IPS DF 4.7 (cell line): ENCODE measurements at regions not wholly inside any gene's neighbourhood (a gene's known extent, or its start where the extent isn't known, plus 50 kb on each side); places are given as distances from the start of the nearest gene placed in this dataset.

Experiments used
- DNase-seq: peaks from one replicate; pipeline ENCODE4 v3.0.0-alpha.2; 2013; ENCODE audit warnings: low spot score; ENCODE audit errors: extremely low read depth

DNA sequence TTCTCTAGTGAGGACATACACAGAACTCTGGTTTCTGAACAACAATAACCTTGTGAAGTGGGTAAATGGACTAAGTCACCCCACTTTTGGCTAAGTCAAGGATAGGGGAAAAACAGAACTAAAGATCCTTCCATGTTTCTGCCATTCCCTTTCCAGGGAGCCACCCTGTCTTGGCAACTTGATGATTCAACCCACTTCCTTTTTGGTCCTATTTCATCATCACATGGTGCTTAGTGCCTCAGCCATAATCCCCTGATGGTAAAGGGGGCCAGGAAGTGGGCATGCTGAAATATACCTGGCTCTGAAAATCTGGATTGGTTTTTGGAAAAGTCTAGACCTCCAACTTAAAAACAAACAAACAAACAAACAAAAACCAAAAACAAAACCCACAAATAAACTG, 206.4 kb upstream of the FOXD3 start:
- no peak for DNase-seq

DNA sequence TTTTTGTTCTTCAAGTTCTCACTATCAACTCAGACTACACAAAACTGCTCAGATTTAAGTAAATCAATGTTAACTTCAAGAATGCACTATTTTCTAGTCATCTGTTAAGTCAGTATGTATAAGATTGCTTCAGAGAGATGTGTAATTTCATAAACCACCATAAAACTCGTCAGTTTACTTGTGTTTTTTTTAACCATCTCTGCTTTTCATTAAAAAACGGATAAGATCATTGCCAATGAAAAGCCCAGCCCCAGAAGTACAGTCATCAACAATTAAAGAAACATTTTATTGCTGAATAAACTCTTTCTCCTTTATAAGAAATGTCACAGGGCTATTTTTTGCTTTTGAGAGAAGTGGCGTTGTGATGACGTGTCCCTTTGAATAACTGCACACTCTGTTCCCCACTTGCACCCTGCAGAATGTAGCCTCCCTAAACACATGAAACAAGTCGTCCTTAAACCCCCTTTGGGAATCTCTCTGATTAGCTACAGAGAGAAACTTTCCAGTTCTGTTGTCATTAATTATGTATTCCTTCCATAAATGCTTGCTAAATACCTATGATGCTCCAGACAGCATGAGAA, 202.7 kb upstream of the FOXD3 start:
- no peak for DNase-seq

DNA sequence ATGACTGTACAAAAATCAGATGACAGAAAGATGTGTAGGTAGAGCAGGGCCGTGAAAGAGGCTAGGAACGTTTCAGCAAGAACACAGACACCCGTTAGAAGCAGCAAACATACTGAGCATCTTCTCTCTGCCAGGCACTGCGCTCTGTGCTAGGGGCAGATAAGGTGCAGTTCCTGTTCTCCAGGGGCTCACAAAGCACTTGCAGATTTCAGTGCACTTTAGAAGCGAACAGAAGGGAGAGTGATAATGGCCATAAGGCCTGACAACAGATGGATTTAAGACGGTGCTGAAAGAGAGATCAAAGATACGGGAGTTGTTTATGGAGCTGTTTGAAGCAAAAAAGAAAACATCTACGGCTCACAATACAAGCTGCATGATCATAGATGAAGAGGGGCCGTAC, 200.3 kb upstream of the FOXD3 start:
- no peak for DNase-seq

DNA sequence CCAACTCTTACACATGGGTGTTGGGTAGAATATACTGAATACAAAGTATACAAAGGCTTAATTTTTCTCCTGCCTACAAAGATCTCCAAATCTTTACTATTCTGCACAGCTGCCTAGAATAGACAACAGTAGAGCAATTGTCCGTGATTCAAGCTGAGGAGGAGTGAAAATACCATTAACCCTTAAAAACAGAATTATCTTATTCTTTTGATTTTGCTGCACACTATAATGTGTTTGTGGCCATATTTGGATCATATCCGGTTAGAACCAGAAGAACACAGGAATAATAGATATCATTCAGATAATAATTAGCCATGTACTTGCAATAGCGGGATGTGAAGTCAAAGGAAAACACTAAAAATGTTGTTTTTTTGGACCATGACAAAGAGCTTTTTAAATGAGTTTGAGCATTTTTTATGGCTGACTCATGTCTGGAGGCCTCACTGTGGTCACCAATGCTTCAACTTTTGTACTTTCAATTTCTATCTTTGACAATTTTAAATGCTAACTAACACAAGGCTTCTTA, 197.6 kb upstream of the FOXD3 start:
- DNase-seq, result no peak

DNA sequence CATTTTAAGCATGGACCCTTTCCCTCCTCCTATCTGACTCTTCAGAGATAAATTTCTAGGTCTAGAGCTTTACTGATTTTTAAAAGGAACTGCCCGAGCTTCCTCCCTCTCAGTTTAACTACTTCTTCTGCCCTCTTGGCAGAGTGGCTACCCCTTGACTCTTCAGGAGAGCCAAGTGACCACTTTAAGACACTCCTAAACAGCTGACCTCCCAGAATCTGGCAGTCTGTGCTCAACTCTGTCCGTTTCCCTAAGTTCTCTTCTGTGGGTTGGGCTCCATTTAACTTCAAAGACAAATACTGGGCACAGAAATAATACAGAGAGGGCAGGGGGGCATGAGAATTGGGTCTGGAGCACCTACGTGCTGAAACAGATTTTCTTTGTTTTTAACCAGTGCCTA, 196.3 kb upstream of the FOXD3 start:
- DNase-seq, result no peak

DNA sequence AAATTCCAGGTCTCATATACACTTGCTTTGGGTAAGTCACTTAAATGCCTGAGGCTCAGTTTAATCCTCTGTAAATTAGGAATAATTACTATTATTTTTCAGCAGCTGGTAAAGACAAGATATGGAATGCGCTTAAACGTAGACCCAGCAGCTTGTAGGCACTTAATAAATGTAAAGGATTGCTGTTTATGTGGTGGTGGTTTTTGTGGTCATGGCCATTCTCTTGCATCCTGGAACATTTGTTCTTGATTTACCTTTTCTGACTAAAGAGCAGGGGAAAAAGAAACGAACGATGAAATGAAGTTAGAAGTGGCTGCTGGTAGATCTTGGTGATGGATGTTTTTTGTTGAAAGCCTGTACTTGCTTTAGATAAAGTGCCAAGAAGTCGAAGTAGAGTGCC, 195.0 kb upstream of the FOXD3 start:
- no peak for DNase-seq

DNA sequence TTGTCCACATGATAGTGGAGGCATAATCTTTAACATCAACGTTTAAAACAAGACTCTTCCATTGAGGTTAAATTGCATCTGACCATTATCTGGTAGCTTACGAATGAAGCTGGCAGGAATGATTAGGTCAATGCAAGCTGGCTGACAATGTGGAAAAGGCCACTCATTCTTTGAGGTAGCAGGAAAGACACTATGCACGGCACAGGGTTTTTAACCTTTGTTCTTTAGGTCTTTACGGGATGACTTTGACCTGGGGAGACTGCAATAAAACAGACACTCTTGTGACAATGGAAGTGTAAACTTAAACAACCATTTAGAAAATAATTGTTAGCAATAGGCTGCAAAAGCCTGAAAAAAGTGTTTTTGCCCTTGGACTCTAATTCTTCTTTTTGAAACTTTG, 193.8 kb upstream of the FOXD3 start:
- no peak for DNase-seq

DNA sequence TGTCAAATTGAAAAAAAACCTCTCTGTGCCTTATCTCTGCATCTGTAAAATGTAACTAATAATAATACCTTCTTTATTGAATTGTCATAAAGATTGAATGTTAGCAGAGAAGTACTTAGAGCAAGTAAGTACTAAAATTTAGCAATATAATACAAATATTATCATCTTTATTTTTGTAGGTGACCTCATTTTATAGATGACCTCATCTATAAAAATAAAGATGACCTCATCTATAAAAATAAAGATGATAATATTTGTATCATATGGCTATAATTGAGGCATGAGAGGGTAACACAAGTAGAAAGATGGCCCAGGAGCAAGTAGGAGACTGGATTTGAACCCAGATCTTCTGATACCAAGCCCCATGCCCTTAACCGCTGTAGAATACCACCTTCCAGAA, 193.2 kb upstream of the FOXD3 start:
- DNase-seq, result no peak

DNA sequence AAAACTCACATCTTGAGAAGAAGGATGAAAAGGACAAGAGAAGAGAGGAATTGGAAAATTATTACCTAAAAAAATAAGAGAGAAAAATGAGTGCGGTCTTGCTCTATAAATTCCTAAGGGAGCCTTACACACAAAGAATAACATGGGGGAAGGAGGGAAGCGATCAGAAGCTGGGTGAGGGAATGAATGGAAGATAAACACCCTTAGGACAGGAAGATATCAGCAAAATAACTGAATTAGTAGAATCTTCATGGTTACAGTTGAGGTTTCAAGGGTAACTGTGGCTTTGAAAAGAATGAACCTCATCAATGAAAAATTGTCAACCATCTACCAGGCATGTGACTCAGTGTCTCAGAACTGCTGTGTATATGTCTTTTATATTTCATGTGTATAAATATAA, 192.5 kb upstream of the FOXD3 start:
- DNase-seq, result no peak

DNA sequence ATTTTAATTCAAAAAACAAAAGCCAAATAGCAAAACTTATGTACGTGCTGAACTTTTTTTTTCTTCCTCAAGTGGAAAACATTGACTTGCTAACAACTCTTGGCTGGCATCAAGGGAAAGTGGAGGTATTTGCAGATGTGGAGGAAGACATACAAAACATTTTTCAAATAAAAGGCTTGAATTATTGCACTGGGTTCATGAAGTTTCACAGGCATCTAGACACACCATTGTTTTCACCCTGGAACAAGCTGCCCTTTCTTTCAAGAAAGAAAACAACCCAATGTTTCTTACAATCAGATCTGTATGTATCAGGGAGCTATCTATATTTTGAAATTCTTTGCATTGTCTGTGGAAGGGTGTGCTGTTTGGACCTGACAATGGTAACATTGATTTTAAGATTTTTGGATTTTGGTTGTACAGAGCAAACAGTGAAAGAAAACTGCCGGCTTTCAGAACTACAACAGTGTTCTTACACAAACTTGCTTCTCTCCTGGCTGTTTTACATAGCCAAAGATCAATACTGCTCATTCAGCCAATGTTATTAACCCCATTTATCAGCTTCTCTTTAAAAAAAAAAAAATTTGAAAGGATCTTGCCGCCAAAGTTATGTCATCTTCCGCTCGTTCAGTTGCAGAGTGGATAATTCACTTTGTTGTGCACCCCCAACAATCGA, 187.7 kb upstream of the FOXD3 start:
- DNase-seq, result no peak

DNA sequence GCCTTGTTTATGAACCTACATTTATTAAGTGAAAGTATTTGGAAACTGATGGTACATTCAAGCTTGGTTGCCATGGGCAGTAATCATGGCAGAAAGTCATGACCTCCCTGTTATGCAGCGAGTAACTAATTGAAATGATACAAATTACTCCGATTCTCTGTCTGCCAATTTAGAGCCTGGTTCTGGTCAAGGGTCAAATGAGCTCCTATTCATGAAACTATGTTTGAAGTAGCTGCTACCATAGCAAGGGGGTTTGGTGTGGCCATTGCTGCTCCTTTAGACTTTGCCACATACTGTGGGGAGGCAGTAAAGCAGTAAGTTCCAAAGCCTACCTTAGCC, 187.2 kb upstream of the FOXD3 start:
- no peak for DNase-seq

DNA sequence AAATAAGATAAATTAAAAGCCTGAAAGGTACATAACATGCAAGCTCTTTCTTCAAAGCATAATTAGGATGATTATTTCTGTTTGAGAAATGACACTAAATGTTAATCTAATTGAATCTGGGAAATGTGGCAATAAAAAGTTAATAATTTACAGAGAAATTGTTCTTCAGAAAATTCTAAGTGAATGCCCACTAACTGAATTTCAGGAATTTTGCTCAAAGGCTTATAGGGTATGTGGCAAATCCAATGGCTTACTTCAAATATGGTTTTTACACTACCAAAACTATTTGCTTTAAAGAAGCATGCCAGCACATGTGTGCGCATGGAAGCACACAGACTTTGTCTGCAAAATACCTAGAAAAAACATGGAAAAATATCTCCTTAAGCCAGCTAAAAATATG, 186.6 kb upstream of the FOXD3 start:
- no peak for DNase-seq

DNA sequence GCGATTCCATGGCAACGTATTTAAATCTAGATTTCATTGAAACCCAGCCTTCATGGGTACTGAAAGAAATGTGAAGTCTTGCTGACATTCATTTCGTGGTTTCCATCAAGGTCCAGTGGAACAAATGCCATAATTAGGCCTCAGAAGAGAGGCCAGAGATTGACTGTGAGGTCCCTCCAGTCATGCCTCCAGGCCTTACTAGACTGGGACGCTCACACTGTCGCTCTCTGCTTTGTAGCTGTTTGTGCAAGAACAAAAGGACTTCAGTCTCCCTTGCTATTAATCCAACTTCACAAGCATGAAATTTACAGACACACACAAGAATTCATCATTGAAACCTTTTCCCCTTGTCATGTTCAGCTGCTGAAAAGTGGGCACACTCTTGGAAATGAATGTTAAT, 180.4 kb upstream of the FOXD3 start:
- DNase-seq, result no peak

DNA sequence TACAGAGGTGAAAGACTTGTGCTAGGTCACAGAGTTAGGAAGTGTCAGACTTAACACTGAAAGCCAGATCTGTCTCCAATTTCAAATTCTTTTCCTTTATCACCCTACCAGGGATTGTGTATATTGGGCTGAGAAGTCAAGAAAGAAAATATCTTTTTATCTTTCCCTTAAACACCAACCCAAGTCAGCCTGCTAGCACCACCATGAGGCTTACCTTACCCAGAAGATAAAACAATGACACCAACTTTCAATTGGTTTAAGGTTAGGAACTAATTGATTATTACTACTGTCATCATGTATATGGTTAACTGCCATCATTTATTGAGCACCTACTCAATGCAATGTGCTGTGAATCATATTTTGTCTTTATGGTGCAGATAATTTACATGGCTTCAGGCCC, 178.9 kb upstream of the FOXD3 start:
- DNase-seq, result no peak

DNA sequence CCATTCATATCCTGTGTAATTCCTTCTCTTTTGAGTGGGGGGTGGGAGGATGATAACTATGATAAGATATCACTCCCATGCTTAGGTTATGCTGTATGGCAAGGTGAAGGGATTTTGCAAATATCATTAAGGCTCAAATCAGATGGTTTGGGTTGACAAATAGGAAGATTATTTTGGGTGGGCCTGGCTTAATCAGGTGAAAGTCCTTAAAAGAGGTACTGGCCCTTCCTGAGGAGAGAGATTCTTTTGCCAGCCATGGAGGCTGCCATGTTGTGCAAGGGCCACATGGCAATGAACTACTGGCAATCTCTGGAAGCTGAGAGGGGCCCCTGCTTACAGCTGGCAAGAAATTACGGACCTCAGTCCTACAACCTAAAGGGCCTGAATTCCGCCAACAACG, 174.6 kb upstream of the FOXD3 start:
- DNase-seq, result no peak

DNA sequence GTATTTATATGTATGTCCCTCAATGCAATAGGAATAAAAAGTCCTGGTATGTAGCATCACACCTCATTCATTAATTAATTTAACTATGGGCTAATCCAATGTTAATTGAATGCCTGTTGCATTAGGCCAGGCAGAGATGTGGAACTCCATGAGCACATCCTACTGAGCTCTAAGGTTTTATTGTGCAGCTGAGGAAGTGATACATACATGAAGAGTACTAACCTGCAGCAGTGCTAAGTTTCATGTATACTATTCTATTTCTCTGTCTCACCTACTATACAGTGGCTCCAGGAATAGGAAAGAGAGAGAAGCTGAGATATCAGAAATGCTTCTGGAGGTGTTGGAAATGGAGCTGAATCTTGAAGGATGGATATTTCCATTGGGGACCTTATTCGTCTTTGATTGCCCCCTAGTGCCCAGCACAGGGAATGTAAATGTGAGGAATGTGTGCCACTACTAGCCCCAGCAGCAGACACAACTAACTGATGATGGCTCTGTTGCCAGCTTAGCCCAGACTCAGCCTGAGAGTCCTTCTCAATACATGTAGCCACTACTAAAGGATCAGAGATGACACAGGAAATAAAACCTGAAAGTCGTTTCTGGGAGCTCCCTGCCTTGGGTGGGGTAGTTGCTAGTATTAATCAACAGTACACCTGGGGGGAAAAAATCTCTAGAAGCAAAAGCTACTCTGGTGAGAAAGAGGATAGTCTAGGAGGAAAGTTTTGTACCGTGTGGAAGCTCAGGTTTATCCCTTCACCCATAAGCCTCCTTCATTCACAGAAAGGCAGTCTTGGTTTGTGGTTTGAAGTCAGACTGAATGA, 173.3 kb upstream of the FOXD3 start:
- peak; percentile 36 for DNase-seq

DNA sequence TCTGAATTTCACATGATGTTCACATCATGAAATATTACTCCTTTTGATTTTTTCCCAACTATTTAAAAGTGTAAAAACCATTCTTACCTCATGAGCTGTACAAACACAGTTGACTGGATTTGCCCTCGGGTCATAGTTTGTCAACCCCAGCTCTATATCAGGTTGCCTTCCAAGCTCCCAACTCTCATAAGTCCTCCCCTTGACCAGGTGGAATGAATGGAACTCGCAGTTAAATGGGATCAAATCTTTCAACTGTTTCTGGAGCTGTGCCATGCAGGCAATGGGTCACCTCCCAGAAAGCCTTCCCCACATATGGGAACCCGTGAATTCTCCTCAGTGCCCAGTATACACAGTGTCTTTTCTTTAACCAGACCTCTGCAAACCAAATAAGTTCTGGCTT, 169.8 kb upstream of the FOXD3 start:
- DNase-seq, result no peak

DNA sequence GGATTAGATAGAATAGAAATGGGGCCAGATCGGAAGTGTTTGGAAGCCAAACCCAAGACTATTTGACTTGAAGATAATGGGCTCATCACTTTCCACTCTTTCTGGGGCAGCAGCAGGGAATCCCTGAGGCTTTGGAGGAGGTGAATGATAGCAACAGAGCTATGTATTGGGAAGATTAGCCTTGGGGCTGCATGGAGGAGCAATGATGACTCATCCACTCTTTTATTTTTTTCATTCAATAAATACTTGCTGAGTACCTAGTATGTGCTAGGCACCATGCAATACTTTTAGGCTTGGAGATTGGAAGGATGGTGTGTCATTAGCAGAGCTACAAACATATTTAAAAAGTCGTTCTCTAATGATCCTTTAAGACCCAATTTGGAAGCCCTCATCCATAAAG, 166.9 kb upstream of the FOXD3 start:
- DNase-seq, result no peak

DNA sequence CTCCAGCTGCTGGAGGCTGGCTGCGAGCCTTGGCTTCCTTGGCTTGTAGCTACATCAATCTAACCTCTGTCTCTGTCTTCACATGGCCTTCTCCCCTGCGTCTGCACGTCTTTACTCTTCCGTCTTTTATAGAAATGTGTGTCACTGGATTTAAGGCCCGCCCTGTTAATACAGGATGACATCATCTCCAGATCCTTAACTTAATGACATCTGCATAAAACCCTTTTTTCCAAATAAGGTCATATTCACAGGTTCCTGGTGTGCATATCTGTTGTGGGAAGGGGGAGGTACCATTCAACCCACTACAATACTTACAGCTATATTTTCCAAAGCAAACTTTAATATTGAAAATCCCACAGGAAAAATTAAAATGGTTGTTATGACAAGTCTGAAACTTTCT, 165.3 kb upstream of the FOXD3 start:
- no peak for DNase-seq

DNA sequence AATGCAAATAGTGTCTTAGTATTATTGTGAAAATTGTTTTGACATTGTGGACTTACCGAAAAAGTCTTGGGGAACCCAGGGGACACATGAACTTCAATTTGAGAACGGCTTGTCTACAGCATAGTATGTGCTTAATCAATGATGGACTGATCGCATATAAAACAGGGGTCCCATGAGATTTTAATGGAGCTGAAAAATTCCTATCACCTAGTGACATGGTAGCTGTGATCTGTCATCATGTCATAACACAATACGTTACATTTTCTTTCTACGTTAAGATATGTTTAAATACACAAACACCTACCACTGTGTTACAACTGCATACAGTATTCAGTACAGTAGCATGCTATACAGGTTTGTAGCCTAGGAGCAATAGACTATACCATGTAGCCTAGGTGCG, 153.3 kb upstream of the FOXD3 start:
- no peak for DNase-seq

DNA sequence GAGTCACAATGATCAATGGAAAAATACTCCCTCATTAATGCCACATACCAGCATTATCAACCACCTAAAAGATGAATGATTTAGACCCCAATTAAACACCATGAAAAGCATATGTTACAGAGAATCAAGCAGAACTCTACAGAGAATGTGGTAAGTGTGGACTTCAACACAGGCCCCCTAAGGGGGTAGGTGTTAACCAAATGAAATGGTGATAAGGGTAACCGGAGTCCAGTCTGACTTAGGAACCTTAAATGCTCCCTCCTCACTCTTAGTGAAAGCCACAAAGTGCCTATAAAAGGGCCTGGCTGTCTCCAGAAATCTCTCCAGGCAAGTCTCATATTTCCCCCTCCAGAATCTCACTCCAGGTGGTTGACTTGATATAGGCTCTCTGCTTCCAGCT, 149.2 kb upstream of the FOXD3 start:
- DNase-seq, result no peak

DNA sequence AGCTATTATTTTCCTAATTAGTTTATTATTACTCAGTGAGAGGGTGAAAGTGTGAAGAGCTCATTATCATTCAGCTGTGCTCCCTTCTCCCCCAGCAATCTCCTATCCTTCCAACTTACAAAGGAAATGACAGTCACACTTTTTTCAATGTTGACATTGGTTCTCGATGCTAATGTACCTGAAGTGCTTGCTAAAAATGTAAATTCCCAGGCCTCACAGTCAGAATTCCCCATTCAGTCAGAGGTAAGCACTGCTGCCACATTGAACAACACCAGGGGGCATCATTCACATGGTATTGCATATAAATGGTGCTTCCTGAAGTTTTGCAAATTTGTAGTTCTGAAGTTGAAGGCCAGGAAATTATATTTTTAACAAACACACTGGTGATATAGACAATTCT, 132.7 kb upstream of the FOXD3 start:
- peak; percentile 94 for DNase-seq

DNA sequence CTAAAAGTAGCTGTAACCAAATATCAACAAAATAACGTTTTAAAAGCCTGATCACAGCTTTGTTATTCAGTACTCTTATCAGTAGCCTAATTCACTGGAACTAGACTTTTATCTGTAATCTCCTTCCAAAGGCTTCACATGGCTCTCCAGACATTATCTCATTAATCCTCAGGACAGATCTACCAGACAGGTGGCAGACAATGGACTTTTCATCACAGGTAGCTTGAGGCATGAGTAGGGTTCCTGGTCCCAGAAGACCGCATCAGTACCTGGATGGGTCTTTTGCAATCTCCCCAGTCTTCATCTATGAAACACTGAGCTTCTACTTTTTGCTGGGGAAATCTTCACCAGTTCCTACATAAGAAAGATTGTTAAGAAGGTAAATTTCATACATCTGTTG, 132.2 kb upstream of the FOXD3 start:
- no peak for DNase-seq
